ENCODE measurements at regions not wholly inside any gene's neighbourhood (a gene's known extent, or its start where the extent isn't known, plus 50 kb on each side); places are given as distances from the start of the nearest gene placed in this dataset.

DNA sequence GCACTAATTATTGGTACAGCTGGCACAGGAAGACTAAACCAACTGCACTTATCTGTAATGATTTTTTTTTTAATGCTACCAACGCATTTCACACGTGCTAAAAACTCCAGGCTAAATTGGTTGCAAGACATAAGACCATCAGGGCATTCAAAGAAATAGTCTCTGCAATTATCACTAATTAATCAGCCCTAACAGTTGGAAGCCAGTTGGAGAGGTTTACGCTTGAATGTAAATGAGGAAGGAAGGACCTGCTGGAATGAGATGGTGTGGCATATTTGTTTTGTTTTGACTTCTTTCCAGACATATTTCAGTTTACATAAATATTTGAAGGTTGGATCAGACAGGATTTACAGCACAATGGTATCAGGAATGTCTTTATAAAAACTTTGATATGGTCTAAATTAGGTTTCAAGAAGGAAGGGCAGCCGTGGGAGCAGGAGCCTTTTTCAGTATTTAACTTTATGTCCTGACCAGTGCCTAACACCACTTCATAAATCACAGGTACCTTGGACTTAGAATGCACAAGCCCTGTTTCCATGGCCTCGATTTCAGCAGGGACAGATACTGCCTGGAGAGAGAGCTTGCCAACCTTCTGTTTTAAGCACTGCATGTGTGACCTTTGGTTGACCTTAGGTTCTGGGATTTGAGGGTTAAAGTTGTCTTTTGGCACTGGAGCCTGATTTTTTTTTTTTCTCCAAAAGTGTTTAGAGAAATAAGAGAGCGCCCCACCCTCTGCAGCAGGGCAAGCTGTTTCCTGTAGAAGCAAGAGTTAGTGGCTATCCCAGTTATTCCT, 199.8 kb upstream of the MAP3K1 start:
- no peak for DNase-seq (ENCODE audit: low read depth)
- TF ChIP-seq CTCF (IDR thresholded peaks at IDR 0.05; ENCODE audit: low read depth, low read length) (no peak), POLR2A (IDR thresholded peaks at IDR 0.05; ENCODE audit: extremely low read depth, insufficient read length) (no peak), MYC (IDR thresholded peaks at IDR 0.05; ENCODE audit: low read depth, low read length) (no peak)
- TF ChIP-seq, protein P1, sequence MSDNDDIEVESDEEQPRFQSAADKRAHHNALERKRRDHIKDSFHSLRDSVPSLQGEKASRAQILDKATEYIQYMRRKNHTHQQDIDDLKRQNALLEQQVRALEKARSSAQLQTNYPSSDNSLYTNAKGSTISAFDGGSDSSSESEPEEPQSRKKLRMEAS (IDR thresholded peaks at IDR 0.05; ENCODE audit: low read depth, low read length): no peak
- no peak overlapping the region for H3K4me3 ChIP-seq (ENCODE audit: low read depth, low read length)

GRCh38 chr5:56612759-56613158, 202.6 kb upstream of the MAP3K1 start:
- no peak for TF ChIP-seq CTCF (IDR thresholded peaks at IDR 0.05; ENCODE audit: low read depth, low read length)
- no peak for TF ChIP-seq MYC (IDR thresholded peaks at IDR 0.05; ENCODE audit: low read depth, low read length)
- TF ChIP-seq POLR2A (IDR thresholded peaks at IDR 0.05; ENCODE audit: extremely low read depth, insufficient read length): no peak

DNA sequence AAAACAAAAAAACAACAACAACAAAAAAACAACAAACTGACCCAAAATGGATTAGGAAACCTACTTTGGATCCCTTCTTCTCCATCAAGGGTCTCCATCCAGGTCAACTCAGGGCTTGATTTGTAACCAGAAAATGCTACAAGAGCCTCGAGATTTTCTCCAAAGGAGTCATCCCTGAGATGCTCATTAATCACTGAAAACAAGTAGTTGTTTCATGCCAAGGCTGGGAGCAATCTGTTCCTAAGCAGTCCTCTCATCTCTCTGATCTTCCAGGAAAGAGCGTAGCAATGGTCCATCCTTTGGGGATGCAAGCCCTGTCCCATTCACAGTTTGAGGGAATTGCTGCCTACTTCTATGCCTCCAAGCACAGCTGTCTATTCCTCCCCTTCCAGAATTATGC, 203.0 kb upstream of the MAP3K1 start:
- no peak for DNase-seq (ENCODE audit: low read depth)
- no peak overlapping the region for H3K4me3 ChIP-seq (ENCODE audit: low read depth, low read length)
- TF ChIP-seq, protein P1 (IDR thresholded peaks at IDR 0.05; ENCODE audit: low read depth, low read length): no peak
- no peak for TF ChIP-seq POLR2A (IDR thresholded peaks at IDR 0.05; ENCODE audit: extremely low read depth, insufficient read length)
- no peak for TF ChIP-seq CTCF (IDR thresholded peaks at IDR 0.05; ENCODE audit: low read depth, low read length)
- no peak for TF ChIP-seq MYC (IDR thresholded peaks at IDR 0.05; ENCODE audit: low read depth, low read length)

More at GRCh38 chr5:56612759-56613158, 202.6 kb upstream of the MAP3K1 start:
- no peak overlapping the region for H3K4me3 ChIP-seq (ENCODE audit: low read depth, low read length)
- no peak for DNase-seq (ENCODE audit: low read depth)

DNA sequence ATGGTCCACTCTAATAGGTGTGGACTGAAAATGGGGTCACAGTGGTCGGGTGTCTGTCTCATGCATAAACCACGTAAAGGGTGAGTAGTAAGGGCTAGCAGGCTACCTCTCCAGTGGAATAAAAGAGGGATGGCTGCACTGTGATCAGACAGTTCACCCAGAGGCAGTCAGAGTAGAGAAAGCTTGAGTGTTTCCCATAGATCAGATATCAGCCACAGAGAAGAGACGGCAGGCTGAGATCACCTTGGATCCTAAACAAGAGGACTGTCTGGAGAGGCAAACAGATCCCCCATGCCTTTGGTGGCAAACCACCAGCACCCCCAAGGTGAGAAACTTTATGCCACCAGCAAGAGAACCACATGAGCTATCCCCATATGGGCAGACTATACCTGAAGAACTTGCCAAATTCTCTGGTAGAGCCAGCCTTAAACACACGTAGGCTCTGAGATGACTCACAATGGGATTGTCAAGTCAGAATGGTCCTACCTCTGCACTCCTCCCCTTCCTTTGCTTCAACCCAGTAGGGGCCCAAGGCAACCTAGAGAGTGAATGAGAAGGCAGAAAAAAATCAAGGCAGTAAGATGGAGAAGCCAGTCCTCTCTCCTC, 205.2 kb upstream of the MAP3K1 start:
- H3K4me3 ChIP-seq (ENCODE audit: low read depth, low read length): no peak overlapping the region
- TF ChIP-seq POLR2A (IDR thresholded peaks at IDR 0.05; ENCODE audit: extremely low read depth, insufficient read length) (no peak), MYC (IDR thresholded peaks at IDR 0.05; ENCODE audit: low read depth, low read length) (no peak), CTCF (IDR thresholded peaks at IDR 0.05; ENCODE audit: low read depth, low read length) (no peak)
- TF ChIP-seq, protein P1 (IDR thresholded peaks at IDR 0.05; ENCODE audit: low read depth, low read length): no peak
- DNase-seq (ENCODE audit: low read depth): no peak

- TF ChIP-seq POLR2A (IDR thresholded peaks at IDR 0.05; ENCODE audit: extremely low read depth, insufficient read length): no peak
- TF ChIP-seq, protein P1 (IDR thresholded peaks at IDR 0.05; ENCODE audit: low read depth, low read length): peak; percentile 43; the same call in 1 of the 2 replicates
- no peak for TF ChIP-seq MYC (IDR thresholded peaks at IDR 0.05; ENCODE audit: low read depth, low read length)
- TF ChIP-seq CTCF (IDR thresholded peaks at IDR 0.05; ENCODE audit: low read depth, low read length): no peak
- H3K4me3 ChIP-seq (ENCODE audit: low read depth, low read length): no peak overlapping the region
- DNase-seq (ENCODE audit: low read depth): peak; percentile 91
These were observed 207.0 kb upstream of the MAP3K1 start for GRCh38 chr5:56608217-56608925.
